GM18507 (cell line): ENCODE measurements at regions not wholly inside any gene's neighbourhood (a gene's known extent, or its start where the extent isn't known, plus 50 kb on each side); places are given as distances from the start of the nearest gene placed in this dataset.

ENCODE experiments used
- DNase-seq: peaks from one replicate; pipeline ENCODE4 v3.0.0; 2011; ENCODE audit warnings: low read depth; ENCODE audit not compliant: insufficient read length; ENCODE audit errors: extremely low spot score
- FAIRE-seq: peaks from 2 replicates; lab custom pipeline; 2011; peaks lifted over from hg19 to GRCh38; lab: Jason Lieb, UNC

DNA sequence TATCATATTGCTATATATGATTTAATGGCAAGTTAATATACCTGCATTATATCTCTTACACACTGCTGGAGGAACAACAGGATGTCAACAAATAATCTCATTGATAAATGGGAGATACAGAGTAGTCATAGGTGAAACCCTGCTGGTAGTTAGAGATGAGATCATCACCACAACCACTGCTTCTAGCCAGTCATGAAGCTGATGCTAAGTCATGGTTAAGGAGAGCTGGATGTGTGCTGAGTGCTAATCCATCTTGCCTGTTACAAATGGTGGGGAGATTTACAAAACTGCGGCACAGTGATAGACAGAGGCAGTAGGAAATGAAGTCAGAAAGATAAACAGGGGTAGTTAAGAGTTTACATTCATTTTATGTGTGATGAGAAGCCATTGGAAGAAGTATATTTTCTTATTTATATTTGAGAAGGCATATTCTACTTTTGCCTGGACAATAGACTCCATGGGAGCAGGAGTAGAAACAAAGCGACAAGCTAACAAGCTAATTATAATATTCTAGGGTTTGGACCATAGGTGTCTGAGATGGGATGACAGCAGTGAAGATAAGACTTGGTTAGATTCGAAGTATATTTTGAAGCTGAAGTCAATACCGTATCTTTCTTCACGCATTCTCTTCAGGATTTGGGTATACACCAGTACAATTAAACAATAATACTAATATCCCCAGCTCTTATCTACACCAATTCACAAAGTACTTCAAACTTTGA, 78.0 kb upstream of the TRPC4 start:
- DNase-seq (no peak), FAIRE-seq (no peak)

- FAIRE-seq (no peak), DNase-seq (no peak)
Observed at GRCh38 chr13:37945651-37946575, 76.3 kb upstream of the TRPC4 start.

DNA sequence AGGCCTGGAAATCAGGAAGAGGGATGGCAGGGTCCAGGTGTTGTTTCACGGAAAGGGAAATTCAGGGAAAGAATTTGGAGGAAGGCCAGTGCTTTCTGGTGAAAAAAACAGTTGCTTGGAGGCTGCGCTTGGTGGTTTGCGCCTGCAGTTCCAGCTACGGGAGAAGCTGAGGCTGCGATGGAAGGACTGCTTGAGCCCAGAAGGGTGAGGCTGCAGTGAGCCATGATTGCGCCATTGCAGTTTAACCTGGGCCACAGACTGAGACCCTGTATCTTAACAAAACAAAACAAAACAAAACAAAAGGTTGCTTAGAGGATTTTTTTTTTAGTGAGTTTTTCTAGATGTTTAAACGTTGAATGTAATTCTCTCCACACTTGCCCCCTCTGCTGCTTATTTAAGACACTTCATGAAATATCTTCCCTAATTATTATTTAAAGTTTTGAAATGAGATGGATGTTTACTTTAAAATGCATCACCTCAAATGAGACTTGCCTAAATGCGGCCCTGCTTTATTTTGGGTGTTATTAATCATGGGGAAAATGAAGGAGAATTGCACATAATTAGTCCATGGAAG, 75.4 kb upstream of the TRPC4 start:
- no peak for DNase-seq
- no peak for FAIRE-seq

GRCh38 chr13:37944081-37944868, 74.7 kb upstream of the TRPC4 start:
- FAIRE-seq = no peak
- no peak for DNase-seq

- DNase-seq = no peak
- no peak for FAIRE-seq
Observed at GRCh38 chr13:37942929-37943328, 73.4 kb upstream of the TRPC4 start.

DNA sequence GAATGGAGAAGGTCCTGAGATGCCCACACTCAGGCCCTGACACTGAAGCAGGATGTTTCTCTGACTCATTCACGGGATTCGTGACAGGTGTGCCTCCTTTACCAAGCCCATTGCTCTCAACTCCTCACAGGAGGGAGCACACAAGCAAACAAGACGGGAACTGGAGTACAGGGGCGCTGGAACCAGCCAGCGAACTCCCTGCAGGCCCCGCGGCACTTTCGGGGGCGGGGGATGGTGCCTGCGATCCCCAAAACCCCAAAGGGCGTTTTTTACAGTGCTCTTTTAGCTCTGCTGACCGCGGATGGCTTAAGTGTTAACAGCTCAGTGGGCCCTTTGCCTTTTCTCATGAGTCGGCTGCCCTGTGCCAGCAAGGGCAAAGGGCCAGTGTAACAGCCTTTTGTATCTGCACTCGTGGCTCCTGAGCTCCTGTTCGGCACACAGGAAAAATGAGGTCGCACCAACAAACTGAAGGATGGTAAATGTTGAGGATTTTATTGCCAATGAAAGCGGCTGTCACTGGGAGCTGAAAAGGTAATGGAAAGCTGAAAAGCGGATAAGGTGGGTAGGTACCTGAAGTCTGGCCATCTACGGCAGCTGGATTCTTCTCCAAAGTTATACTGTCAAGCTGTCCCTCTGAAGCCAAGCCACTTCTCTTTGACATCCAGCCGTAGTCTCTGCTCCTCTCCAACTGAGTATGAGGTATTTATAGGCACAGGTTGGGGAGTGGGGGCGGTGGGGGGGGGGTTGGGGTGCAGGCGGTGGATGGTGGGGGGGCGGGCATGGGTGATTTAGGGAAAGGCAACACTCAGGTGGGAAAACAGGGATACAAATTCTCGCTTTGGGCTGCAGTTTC, 65.0 kb upstream of the TRPC4 start:
- FAIRE-seq = no peak

GRCh38 chr13:37929308-37929707, 59.7 kb upstream of the TRPC4 start:
- no peak for DNase-seq
- no peak for FAIRE-seq

More for the DNA sequence above, 65.0 kb upstream of the TRPC4 start:
- DNase-seq = no peak

GRCh38 chr13:37927561-37927960, 58.0 kb upstream of the TRPC4 start:
- DNase-seq (no peak), FAIRE-seq (no peak)

GRCh38 chr13:37925878-37926473, 56.4 kb upstream of the TRPC4 start:
- no peak for FAIRE-seq
- DNase-seq = no peak

DNA sequence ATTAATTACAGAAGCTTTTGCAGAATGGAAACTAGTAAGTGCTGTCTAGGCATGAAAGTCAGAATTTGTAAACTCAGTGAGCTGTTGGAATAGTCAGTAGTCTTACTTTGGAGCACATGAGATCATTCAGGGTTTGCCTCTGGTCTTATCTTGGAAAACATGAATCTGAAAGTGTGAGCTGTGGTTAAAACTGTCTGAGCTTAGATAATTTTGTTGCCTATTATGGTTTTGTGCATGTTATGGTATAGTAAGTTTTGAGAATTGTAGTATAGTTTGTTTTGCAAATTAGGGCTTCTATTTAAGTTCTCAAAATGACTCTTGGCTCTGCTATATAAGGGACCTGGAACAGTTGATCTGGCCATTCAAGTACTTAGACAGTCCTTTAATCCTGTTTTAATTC, 53.7 kb upstream of the TRPC4 start:
- FAIRE-seq (no peak), DNase-seq (no peak)

DNA sequence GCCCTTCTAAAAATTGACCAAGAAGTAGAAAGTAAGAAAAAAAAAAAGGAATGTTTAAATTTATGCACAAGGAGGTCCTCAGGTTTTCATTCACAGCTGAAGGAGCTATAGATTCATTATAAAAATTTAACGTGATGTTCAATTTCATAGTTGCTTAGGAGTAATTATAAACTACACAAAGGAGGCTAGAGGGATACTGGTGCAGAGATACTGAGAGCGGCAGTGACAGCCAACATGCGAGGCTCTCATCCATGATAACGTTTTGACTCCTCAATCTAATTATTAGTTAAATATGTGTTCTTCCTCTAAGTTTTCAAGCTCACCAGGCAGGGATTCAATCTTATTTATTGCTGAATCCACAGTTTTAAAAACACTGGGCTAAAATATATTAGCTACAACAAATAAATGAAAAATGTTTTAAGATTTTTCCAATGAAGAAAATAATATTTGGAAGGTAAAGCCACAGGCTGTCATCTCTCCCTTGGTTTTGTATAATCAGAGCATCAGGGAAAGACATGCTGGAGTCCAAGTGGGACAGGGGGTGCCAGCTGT, 49.8 kb upstream of the TRPC4 start:
- no peak for DNase-seq
- FAIRE-seq = no peak
